GM23248 (cell line): ENCODE measurements at regions not wholly inside any gene's neighbourhood (a gene's known extent, or its start where the extent isn't known, plus 50 kb on each side); places are given as distances from the start of the nearest gene placed in this dataset.

ENCODE experiments used
- DNase-seq: peaks from one replicate; pipeline ENCODE4 v3.0.0-alpha.2; 2015
- H2AFZ ChIP-seq: fragments of 200-600 bp; sonication (generic); 2 replicates; pipeline ENCODE4 v1.6.1; 2016; ENCODE audit warnings: antibody characterized with exemption
- H3F3A ChIP-seq: fragments of 200-600 bp; sonication (generic); 2 replicates; pipeline ENCODE4 v1.6.1; 2016; ENCODE audit warnings: mild to moderate bottlenecking, antibody characterized with exemption, mixed run types; ENCODE audit not compliant: insufficient read depth
- H3K27ac ChIP-seq: fragments of 200-600 bp; sonication (generic); 2 replicates; pipeline ENCODE4 v1.5.1; 2016; ENCODE audit warnings: mild to moderate bottlenecking
- H3K27me3 ChIP-seq: fragments of 200-600 bp; sonication (generic); replicated peaks from 2 replicates; pipeline ENCODE4 v1.6.1; 2016; ENCODE audit warnings: mild to moderate bottlenecking; ENCODE audit not compliant: insufficient read depth
- H3K36me3 ChIP-seq: fragments of 200-600 bp; sonication (generic); 2 replicates; pipeline ENCODE4 v1.6.1; 2016; ENCODE audit warnings: low read depth, mild to moderate bottlenecking
- H3K4me1 ChIP-seq: fragments of 200-600 bp; sonication (generic); 2 replicates; pipeline ENCODE4 v1.6.1; 2016; ENCODE audit warnings: mild to moderate bottlenecking; ENCODE audit not compliant: insufficient read depth
- H3K4me2 ChIP-seq: fragments of 200-600 bp; sonication (generic); one replicate; pipeline ENCODE4 v1.6.1; 2016; ENCODE audit warnings: mild to moderate bottlenecking; ENCODE audit not compliant: unreplicated experiment
- H3K4me3 ChIP-seq: fragments of 200-600 bp; sonication (generic); 2 replicates; pipeline ENCODE4 v1.5.1; 2016; ENCODE audit warnings: mild to moderate bottlenecking
- H3K79me2 ChIP-seq: fragments of 200-600 bp; sonication (generic); 2 replicates; pipeline ENCODE4 v1.6.1; 2016; ENCODE audit warnings: mild to moderate bottlenecking; ENCODE audit not compliant: insufficient read depth
- H3K9ac ChIP-seq: fragments of 200-600 bp; sonication (generic); 2 replicates; pipeline ENCODE4 v1.6.1; 2016; ENCODE audit warnings: mild to moderate bottlenecking
- H3K9me2 ChIP-seq: fragments of 200-600 bp; sonication (generic); 2 replicates; pipeline ENCODE4 v1.6.1; 2016; ENCODE audit warnings: mixed run types, mild to moderate bottlenecking, moderate library complexity; ENCODE audit not compliant: insufficient read depth
- H3K9me3 ChIP-seq: fragments of 200-600 bp; sonication (generic); one replicate; pipeline ENCODE4 v1.6.1; 2017; ENCODE audit warnings: low read depth
- H4K20me1 ChIP-seq: fragments of 200-600 bp; sonication (generic); 2 replicates; pipeline ENCODE4 v1.6.0; 2016; ENCODE audit not compliant: insufficient read depth
- EZH2 ChIP-seq: fragments of 200-600 bp; sonication (generic); IDR thresholded peaks from 2 replicates; pipeline ENCODE4 v1.6.1; 2018; ENCODE audit warnings: antibody characterized with exemption, mild to moderate bottlenecking; ENCODE audit not compliant: insufficient read depth, poor library complexity, severe bottlenecking
- EZH2phosphoT487 ChIP-seq: fragments of 200-600 bp; sonication (generic); IDR thresholded peaks from 2 replicates; pipeline ENCODE4 v1.6.1; 2018; ENCODE audit warnings: antibody characterized with exemption, moderate library complexity, mild to moderate bottlenecking, low read depth; ENCODE audit not compliant: insufficient read depth
- WGBS, 2 experiments: methylation state at CpG; one replicate each; pipeline ENCODE4 v1.1.6; 2015 to 2017; ENCODE audit warnings: low lambda C conversion rate in 2 of 2, low coverage in 1 of 2; ENCODE audit errors: missing lambda C conversion rate in 2 of 2; 5-methylcytosine and 5-hydroxymethylcytosine counted together
- in situ Hi-C: fragments of 300-500 bp; cut with MboI; formaldehyde crosslinking; loops from 2 replicates; pipeline ENCODE4 v1.15.0; 2020

- Histone ChIP-seq H3F3A (no peaks in the 10 kb centered on the region), H3K9me3 (no peaks in the 10 kb centered on the region), H3K9me2 (no peaks in the 10 kb centered on the region), H4K20me1 (no peaks in the 10 kb centered on the region), H3K36me3 (no peaks in the 10 kb centered on the region), H3K27me3 (no peaks in the 10 kb centered on the region), H3K4me3 (no peak overlapping the region), H2AFZ (no peak overlapping the region), H3K79me2 (no peaks in the 10 kb centered on the region), H3K4me1 (no peaks in the 10 kb centered on the region), H3K4me2 (no peak overlapping the region), H3K27ac (no peak overlapping the region), H3K9ac (no peak overlapping the region)
- in situ Hi-C loops, result no loop called here
- 0 to 3% methylated on average over 1 of the region's 1 CpG for WGBS, 2 experiments
- TF ChIP-seq EZH2 (no peak), EZH2phosphoT487 (no peak)
- DNase-seq, result no peak
Observed at GRCh38 chr2:21466341-21466927, 342.7 kb downstream of the TDRD15 start.

GRCh38 chr2:21467280-21467818 is 343.6 kb downstream of the TDRD15 start:
- Histone ChIP-seq H3K27ac (no peak overlapping the region), H3K79me2 (no peaks in the 10 kb centered on the region), H3K4me1 (no peaks in the 10 kb centered on the region), H3K36me3 (no peaks in the 10 kb centered on the region), H3K4me3 (no peak overlapping the region), H4K20me1 (no peaks in the 10 kb centered on the region), H3K27me3 (no peaks in the 10 kb centered on the region), H3K4me2 (no peak overlapping the region), H3K9ac (no peak overlapping the region), H3K9me3 (no peaks in the 10 kb centered on the region), H3K9me2 (no peaks in the 10 kb centered on the region), H3F3A (no peaks in the 10 kb centered on the region), H2AFZ (no peak overlapping the region)
- in situ Hi-C loops, result no loop called here
- 0 to 3% methylated on average over 1 of the region's 1 CpG for WGBS, 2 experiments
- TF ChIP-seq EZH2 (no peak), EZH2phosphoT487 (no peak)
- no peak for DNase-seq

- DNase-seq, result no peak
- no peaks in the 10 kb centered on the region for H3K9me2 ChIP-seq
- H3K9ac ChIP-seq, result no peak overlapping the region
- H4K20me1 ChIP-seq, result no peaks in the 10 kb centered on the region
- H3F3A ChIP-seq, result no peaks in the 10 kb centered on the region
- H3K4me3 ChIP-seq, result no peak overlapping the region
- H3K4me1 ChIP-seq, result no peaks in the 10 kb centered on the region
- in situ Hi-C loops, result no loop called here
- H3K4me2 ChIP-seq, result no peak overlapping the region
- no peak for TF ChIP-seq EZH2phosphoT487
- no peak for TF ChIP-seq EZH2
- no peak overlapping the region for H2AFZ ChIP-seq
- no peaks in the 10 kb centered on the region for H3K27me3 ChIP-seq
- no peaks in the 10 kb centered on the region for H3K36me3 ChIP-seq
- no peaks in the 10 kb centered on the region for H3K79me2 ChIP-seq
- 9 to 11% methylated on average over 2 of the region's 2 CpGs for WGBS, 2 experiments
- no peaks in the 10 kb centered on the region for H3K9me3 ChIP-seq
- no peak overlapping the region for H3K27ac ChIP-seq
Observed at GRCh38 chr2:21467910-21468309, 344.1 kb downstream of the TDRD15 start.

DNA sequence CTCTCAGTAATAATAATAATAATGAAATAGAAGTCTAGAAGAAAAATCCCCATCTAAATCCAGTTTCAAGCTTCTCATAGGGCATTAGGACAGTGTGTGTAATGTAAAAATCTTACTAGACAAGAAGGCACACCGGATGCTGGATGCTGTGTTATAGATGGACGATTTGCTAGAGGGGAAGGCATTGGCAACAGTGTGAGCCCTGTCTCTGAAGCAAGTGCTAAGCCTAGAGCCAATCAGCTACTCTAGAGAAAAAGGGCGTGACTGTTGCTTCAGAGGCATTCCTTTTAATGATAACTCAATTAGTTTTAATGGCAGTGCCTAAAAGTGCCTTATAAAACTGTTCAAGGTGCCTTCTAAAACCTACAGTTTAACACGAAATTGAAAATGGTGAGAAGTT is 344.9 kb downstream of the TDRD15 start:
- H3K9me2 ChIP-seq, result no peaks in the 10 kb centered on the region
- no peaks in the 10 kb centered on the region for H3K79me2 ChIP-seq
- H3K4me3 ChIP-seq, result no peak overlapping the region
- no peak overlapping the region for H3K4me2 ChIP-seq
- in situ Hi-C loops, result no loop called here
- no peak overlapping the region for H3K27ac ChIP-seq
- no peaks in the 10 kb centered on the region for H3K36me3 ChIP-seq
- H3K27me3 ChIP-seq, result no peaks in the 10 kb centered on the region
- TF ChIP-seq EZH2phosphoT487, result no peak
- TF ChIP-seq EZH2, result no peak
- H2AFZ ChIP-seq, result no peak overlapping the region
- no peaks in the 10 kb centered on the region for H3K4me1 ChIP-seq
- 4 to 6% methylated on average over 4 of the region's 4 CpGs for WGBS, 2 experiments
- no peak overlapping the region for H3K9ac ChIP-seq
- H4K20me1 ChIP-seq, result no peaks in the 10 kb centered on the region
- H3K9me3 ChIP-seq, result no peaks in the 10 kb centered on the region
- no peaks in the 10 kb centered on the region for H3F3A ChIP-seq
- no peak for DNase-seq
